Adrenal gland (tissue), 9 donors: ENCODE measurements at regions not wholly inside any gene's neighbourhood (a gene's known extent, or its start where the extent isn't known, plus 50 kb on each side); places are given as distances from the start of the nearest gene placed in this dataset.
A peak's percentile ranks its signal among the peaks of the same experiment; 100 is the strongest.

ENCODE experiments used
- DNase-seq, 7 donors: peaks; one replicate each; pipeline ENCODE4 v3.0.0-alpha.2; 2019 to 2020
- H3K27ac ChIP-seq, 5 donors: fragments of 200-600 bp; sonication (generic) in 4 of 5; 1 replicate in 3 of 5; 2 replicates in 2 of 5; pipeline versions ENCODE4 v1.5.1 to v1.8.0; 2016 to 2020; ENCODE audit warnings: mild to moderate bottlenecking in 1 of 5
- H3K27me3 ChIP-seq: fragments of 200-600 bp; 2 replicates; pipeline ENCODE4 v1.8.0; 2021
- H3K36me3 ChIP-seq, 2 donors: fragments of 200-600 bp; replicated peaks in 1 of 2; 1 replicate in 1 of 2; 2 replicates in 1 of 2; pipeline versions ENCODE4 v1.5.1 to v1.8.0; 2018 to 2022
- H3K4me1 ChIP-seq, 2 donors: fragments of 200-600 bp; replicated peaks in 1 of 2; 1 replicate in 1 of 2; 2 replicates in 1 of 2; pipeline versions ENCODE4 v1.5.1 to v1.8.0; 2018 to 2021
- H3K4me3 ChIP-seq, 4 donors: fragments of 200-600 bp; sonication (generic) in 3 of 4; one replicate each; pipeline ENCODE4 v1.5.1; 2016 to 2018
- H3K9me3 ChIP-seq, 3 donors: fragments of 200-600 bp; sonication (generic) in 1 of 3; replicated peaks in 1 of 3; 1 replicate in 2 of 3; 2 replicates in 1 of 3; pipeline versions ENCODE4 v1.5.1 to v1.8.0; 2016 to 2021
- CTCF ChIP-seq, 6 experiments: fragments of 450-650 bp in 4 of 6; fragments of 200-600 bp in 2 of 6; sonication (generic) in 1 of 6; IDR thresholded peaks; 1 replicate in 5 of 6; 2 replicates in 1 of 6; pipeline versions ENCODE4 v1.5.1 to v1.8.0; 2016 to 2021; ENCODE audit warnings: antibody characterized with exemption in 6 of 6, mild to moderate bottlenecking in 2 of 6, moderate library complexity in 1 of 6
- POLR2A ChIP-seq, 2 donors: fragments of 450-650 bp; IDR thresholded peaks; one replicate each; pipeline ENCODE4 v1.6.1; 2017; ENCODE audit warnings: antibody characterized with exemption in 2 of 2, mild to moderate bottlenecking in 2 of 2, moderate library complexity in 1 of 2
- WGBS, 4 donors: extraction: QIAGEN DNeasy Blood & Tissue Kit in 2 of 4; methylation state at CpG; one replicate each; pipeline versions ENCODE4 v1.1.5 to v1.1.7; 2013 to 2017; 5-methylcytosine and 5-hydroxymethylcytosine counted together
- intact Hi-C, 2 donors: fragments of 100-400 bp; cut with DNase I; formaldehyde crosslinking; loops; one replicate each; pipeline versions ENCODE4 v1.14.1 to v1.15.0; 2022 to 2023
- donor health status: healthy with polysubstance abuse.
- donor health status: Bipolar disorder and iron deficiency.
- donor health status: DM: yes; HTN: yes; CAD: no.
- donor health status: DM: no; HTN: no; CAD: no.
- donor health status: DM: no; HTN: no; CAD: no.

DNA sequence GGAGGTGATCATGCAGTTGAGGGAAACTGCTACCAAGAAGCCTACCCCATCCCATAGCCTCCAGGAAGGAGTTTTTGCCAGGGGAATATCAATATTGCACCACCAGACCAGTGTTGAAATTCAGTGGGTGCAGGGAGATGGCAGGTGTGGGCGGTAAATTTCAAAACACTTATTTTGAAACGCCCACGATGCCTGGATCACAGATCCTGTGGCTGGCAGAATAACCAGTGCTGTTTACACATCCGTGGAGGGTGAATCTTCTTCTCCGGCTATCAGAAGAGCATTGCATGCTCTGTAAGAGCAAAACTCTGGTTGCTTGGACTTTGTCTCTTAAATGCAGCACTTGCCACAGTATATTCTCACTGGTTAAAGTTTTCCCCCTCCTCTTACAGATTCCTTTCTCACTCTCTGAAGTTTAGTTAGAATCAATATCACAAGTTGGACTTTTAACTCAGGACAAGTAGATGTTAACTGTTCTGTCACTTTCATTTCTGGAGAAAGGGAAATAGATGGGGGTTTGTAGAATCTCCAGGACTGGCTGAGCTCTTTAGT lies 70.5 kb upstream of the ZCCHC2 start:
- intact Hi-C loops, result no loop called here
- 53 to 78% (median 72%) methylated on average over 5 of the region's 5 CpGs for WGBS, 4 donors
- no peaks in the 10 kb centered on the region for H3K27me3 ChIP-seq
- no peak for TF ChIP-seq POLR2A (IDR thresholded peaks at IDR 0.05)
- TF ChIP-seq CTCF (IDR thresholded peaks at IDR 0.05), result no peak
- no peaks in the 10 kb centered on the region for H3K9me3 ChIP-seq
- peak in 1 of 7 donors; percentile 24 for DNase-seq
- no peak overlapping the region for H3K27ac ChIP-seq
- no peak overlapping the region for H3K4me3 ChIP-seq
- H3K4me1 ChIP-seq, result peaks cover 8 to 16% of the 10 kb centered on the region in 2 donors
- H3K36me3 ChIP-seq, result no peaks in the 10 kb centered on the region

- Histone ChIP-seq H3K27ac (no peak overlapping the region), H3K4me1 (peaks cover 8 to 19% of the 10 kb centered on the region in 2 donors), H3K9me3 (no peaks in the 10 kb centered on the region), H3K4me3 (no peak overlapping the region), H3K36me3 (no peaks in the 10 kb centered on the region), H3K27me3 (no peaks in the 10 kb centered on the region)
- WGBS, 4 donors, result 77 to 96% (median 84%) methylated on average over 2 to 3 of the region's 3 CpGs
- DNase-seq, result no peak
- TF ChIP-seq CTCF (IDR thresholded peaks at IDR 0.05) (no peak), POLR2A (IDR thresholded peaks at IDR 0.05) (no peak)
- intact Hi-C loops, result no loop called here
Measured at GRCh38 chr18:62453864-62454263, 69.0 kb upstream of the ZCCHC2 start.

- no peaks in the 10 kb centered on the region for H3K36me3 ChIP-seq
- peaks cover 8 to 23% of the 10 kb centered on the region in 2 donors for H3K4me1 ChIP-seq
- no peak overlapping the region for H3K4me3 ChIP-seq
- no peak for DNase-seq
- H3K27ac ChIP-seq, result no peak overlapping the region
- 85 to 92% (median 89%) methylated on average over 5 of the region's 5 CpGs for WGBS, 4 donors
- H3K27me3 ChIP-seq, result no peaks in the 10 kb centered on the region
- H3K9me3 ChIP-seq, result no peaks in the 10 kb centered on the region
- intact Hi-C loops, result no loop called here
- TF ChIP-seq POLR2A (IDR thresholded peaks at IDR 0.05) (no peak), CTCF (IDR thresholded peaks at IDR 0.05) (no peak)
Measured at GRCh38 chr18:62454527-62454926, 68.3 kb upstream of the ZCCHC2 start.

- 53 to 66% (median 57%) methylated on average over 5 of the region's 5 CpGs for WGBS, 4 donors
- Histone ChIP-seq H3K36me3 (no peaks in the 10 kb centered on the region), H3K9me3 (no peaks in the 10 kb centered on the region), H3K27me3 (no peaks in the 10 kb centered on the region), H3K4me3 (no peak overlapping the region), H3K4me1 (peaks cover 8 to 23% of the 10 kb centered on the region in 2 donors), H3K27ac (no peak overlapping the region)
- no peak for DNase-seq
- intact Hi-C loops, result no loop called here
- TF ChIP-seq POLR2A (IDR thresholded peaks at IDR 0.05) (no peak), CTCF (IDR thresholded peaks at IDR 0.05) (no peak)
Measured at GRCh38 chr18:62455222-62455621, 67.6 kb upstream of the ZCCHC2 start.
